GM21576 (cell line): ENCODE measurements at regions not wholly inside any gene's neighbourhood (a gene's known extent, or its start where the extent isn't known, plus 50 kb on each side); places are given as distances from the start of the nearest gene placed in this dataset.
"Not testable (repeated sequence)": the region's sequence is repeated elsewhere in the genome, so short reads cannot be mapped to it uniquely, and the experiment has no call there.

Experiments used
- ATAC-seq: cut with Tn5 transposase; IDR thresholded peaks from one replicate; pipeline ENCODE4 v1.9.1; 2021; ENCODE audit warnings: mild to moderate bottlenecking, moderate library complexity; ENCODE audit not compliant: unreplicated experiment

DNA sequence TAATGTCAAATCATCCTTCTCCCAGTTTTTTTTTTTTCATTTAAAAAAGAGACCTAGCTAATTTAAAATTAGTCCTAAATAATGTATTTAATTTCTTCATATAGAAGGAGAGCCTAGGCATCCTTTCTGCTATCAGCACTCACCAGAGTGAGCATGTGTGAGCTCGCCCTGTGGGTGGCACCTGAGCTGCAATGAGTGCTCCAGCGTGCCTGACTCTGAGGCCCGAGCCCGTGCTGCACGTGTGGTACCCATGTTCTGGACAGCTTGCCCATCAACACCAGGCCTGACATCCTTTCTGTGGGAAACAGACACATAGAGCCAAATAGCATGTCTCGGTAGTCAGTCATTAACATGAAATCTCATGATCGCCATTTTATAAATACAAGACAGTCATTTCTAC is 381.4 kb downstream of the DTWD2 start:
- no peak for ATAC-seq

DNA sequence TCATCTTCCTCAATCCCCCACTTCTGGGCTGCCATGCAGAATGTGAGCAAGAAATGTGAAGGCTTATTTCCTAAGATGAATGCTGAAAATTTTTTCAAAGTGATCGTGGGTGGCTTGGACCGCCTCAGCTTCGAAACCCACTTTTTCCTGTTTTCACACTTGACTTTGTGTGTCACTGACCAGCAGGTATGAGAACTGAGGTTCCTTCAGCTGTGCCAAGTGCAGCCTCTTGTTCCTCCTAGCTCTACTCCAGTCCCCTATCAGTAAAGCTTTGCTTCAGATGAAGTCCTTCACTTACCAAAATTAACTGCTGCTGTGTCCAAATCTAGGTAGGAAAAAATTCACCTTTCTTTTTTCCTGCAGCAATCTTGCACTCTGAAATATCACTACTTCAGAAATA is 382.6 kb downstream of the DTWD2 start:
- ATAC-seq, result no peak

- no peak for ATAC-seq
Measured at GRCh38 chr5:118604106-118604505, 384.2 kb downstream of the DTWD2 start.

DNA sequence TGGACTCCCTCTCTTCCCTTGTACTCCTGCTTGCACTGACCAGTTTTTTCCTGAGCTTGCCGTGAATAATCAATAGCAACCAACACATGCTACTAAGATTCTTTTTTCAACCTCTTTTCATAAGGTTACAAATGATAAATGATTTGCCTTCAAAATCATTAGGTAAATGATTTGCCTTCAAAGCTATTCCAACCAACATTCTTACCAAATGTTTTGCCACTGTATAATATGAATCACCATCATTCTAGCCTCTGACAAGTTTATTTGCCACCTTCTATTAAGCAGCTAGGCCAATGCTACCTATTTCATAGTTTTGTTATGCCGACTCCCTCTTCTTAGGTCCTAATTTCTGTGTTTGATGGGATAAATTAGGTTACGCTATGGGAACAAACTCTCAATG is 385.1 kb downstream of the DTWD2 start:
- ATAC-seq, result no peak

- no peak for ATAC-seq
Measured at GRCh38 chr5:118598311-118598710, 390.0 kb downstream of the DTWD2 start.

GRCh38 chr5:118597543-118597942 is 390.8 kb downstream of the DTWD2 start:
- ATAC-seq, result no peak

- ATAC-seq, result no peak
Measured at GRCh38 chr5:118596255-118596654, 392.1 kb downstream of the DTWD2 start.

- no peak for ATAC-seq
Measured at GRCh38 chr5:118593003-118593328, 395.4 kb downstream of the DTWD2 start.

DNA sequence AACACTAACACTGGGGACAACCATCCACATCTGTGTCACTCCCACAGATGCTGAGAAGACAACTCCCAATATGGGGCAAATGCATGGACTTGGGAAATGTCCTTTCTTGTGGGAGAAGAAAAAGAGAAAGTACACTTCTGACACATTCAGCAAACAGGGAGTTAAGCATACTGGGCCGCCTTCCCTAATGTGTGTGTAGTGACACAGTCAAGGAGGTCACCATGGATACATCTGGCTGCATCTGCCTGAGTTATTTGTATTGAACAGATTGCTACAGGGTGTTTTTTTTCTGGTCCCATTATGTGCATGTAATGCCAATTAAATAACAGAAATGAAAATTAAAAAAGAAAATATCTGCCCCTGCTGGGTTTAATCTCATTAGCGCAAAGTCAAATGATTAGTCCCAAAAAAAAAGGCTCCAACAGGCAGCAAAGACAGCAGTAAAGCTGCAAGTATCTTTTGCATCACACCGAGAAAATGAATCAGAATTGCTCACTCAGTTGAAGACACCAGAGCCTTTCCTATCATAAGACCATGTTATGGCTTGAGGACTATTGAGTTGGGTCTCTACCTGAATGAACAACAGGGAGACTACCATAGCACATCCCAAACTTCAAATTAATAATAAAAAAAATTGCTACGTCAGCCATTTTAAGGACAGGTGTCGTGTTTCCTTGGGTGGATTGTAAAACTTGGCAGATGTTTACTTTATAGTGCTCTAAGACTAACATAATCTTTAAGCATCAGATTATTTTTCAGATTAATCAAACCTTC is 395.9 kb downstream of the DTWD2 start:
- ATAC-seq, result no peak

- ATAC-seq, result no peak
Measured at GRCh38 chr5:118590806-118591205, 397.5 kb downstream of the DTWD2 start.

GRCh38 chr5:118580949-118581348 is 407.4 kb downstream of the DTWD2 start:
- no peak for ATAC-seq

DNA sequence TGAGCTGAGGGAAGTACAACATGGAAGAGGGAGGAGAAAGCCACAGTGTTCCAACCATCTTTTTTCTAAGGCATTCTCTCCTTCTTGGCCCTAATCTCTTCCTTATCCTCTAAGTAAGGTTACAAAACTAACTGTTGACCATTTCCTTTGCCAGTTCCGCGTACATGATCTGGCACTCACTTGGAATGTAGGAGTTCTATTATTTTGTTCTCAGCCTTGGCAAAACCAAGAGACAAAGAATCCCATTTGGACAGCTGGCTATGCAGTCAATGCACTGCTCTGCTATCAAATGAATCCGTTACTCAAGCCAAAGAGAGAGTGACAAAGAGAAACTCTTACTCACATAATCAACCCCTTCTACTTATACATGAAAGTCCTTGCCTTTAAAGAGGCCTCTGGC is 410.3 kb downstream of the DTWD2 start:
- no peak for ATAC-seq

GRCh38 chr5:118577621-118578020 is 410.7 kb downstream of the DTWD2 start:
- no peak for ATAC-seq

DNA sequence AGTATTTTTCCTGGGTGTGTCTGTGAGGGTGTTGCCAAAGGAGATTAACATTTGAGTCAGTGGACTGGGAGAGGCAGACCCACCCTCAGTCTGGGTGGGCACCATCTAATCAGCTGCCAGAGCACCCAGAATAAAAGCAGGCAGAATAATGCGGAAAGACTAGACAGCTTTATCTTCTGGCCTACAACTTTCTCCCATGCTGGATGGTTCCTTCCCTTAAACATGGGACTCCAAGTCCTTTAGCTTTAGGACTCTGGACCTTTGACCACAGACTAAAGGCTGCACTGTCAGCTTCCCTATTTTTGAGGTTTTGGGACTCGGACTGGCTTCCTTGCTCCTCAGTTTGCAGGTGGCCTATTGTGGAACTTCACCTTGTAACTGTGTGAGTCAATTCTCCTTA is 418.1 kb downstream of the DTWD2 start:
- ATAC-seq, result not testable (repeated sequence)

GRCh38 chr5:118569596-118569995 is 418.8 kb downstream of the DTWD2 start:
- not testable (repeated sequence) for ATAC-seq

DNA sequence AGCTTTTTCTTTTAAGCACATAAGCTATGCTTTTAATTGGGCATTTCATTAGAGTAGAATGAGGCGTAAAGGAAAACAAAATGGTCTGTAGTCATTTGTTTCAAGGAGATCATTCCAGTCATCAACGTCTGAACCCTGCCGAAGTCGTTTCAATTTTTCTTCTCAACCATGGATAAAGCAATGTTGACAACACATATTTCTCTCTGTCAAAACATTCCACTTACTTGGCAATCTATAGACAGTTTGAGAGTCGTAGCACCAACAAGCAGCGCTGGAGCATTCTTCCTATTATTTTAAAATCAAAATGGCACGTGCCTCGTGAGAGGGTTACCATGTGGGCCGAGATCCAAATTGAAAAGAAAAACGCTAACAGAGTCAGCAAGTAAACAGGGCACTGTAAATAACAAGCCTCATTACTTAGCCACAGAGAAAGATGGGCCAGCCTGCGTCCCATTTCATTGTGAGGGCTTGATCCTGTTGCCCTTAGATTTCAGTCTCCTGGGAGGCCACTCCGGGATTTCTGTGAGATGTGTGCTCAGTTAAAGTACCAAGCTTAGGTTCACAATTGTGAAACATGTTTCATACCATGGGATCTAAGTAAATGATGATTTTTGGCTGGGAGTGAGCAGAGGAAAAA is 422.9 kb downstream of the DTWD2 start:
- ATAC-seq, result no peak

GRCh38 chr5:118561971-118562370 is 426.4 kb downstream of the DTWD2 start:
- ATAC-seq, result no peak

DNA sequence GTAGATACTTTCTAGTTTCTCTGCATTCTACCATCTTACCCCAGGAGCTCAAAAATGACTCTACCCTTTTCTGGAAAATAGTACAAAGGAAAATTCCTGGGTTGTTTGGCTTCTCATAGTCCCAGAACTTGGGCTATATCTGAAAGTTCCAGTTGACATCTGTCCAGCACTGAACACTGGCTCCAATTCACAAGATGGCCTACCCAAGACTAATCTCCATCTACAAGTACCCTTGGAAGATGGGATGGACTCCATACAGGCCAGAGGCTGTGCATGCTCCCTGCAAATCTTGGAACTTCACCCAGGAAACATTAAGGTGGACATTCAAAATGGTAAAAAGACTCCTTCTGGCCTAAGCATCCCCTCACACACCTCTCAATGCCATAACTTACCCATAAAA is 427.1 kb downstream of the DTWD2 start:
- ATAC-seq, result no peak

- ATAC-seq, result no peak
Measured at GRCh38 chr5:118558871-118559270, 429.5 kb downstream of the DTWD2 start.

DNA sequence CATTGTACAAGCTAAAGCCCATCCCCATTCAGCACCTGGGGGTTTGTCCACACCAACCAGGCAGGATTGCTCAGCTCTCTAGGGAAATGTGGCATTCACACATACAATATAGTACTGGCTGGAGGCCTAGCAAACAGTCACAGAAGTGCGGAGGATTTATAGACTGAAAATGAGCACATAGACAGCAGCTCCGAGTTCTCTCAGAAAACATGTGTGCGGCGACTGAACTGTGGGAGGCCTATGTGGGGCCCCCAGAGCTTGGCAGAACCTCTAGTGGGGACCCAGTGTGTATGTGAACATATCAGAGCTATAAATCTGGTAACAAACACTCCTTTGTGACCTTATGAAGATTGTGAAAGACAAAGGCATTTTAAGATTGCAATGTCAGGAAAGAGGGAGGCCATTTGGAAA is 431.1 kb downstream of the DTWD2 start:
- ATAC-seq, result no peak

GRCh38 chr5:118556792-118557191 is 431.6 kb downstream of the DTWD2 start:
- no peak for ATAC-seq

GRCh38 chr5:118555727-118556126 is 432.6 kb downstream of the DTWD2 start:
- ATAC-seq, result no peak

DNA sequence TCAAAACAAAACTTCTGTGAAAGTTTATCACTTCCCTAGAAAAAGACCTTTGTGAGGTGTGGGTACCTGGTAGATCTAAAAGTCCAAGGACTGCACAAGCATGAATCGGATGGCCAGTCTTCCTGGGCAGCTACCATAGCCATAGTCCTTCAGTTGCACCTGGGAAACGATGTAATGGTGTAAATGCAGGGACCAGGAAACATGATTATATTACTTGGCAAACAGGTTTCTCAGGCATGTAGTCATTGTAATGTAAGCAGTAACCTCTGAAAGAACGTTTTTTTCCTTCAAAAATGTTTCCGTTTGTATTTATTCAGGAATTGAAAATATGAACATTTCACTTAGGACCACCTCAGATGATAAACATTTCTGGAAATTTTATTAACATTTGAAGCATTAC is 433.4 kb downstream of the DTWD2 start:
- ATAC-seq, result no peak
